ENCODE measurements at regions not wholly inside any gene's neighbourhood (a gene's known extent, or its start where the extent isn't known, plus 50 kb on each side); places are given as distances from the start of the nearest gene placed in this dataset.

- DNase-seq (ENCODE audit: low read depth in 2 of 3, low spot score in 2 of 3), result no peak
Measured at GRCh38 chr15:63454503-63455211, 49.7 kb upstream of the USP3 start.
